ENCODE measurements at regions not wholly inside any gene's neighbourhood (a gene's known extent, or its start where the extent isn't known, plus 50 kb on each side); places are given as distances from the start of the nearest gene placed in this dataset.

- intact Hi-C loops (cut with micrococcal nuclease; ENCODE audit: unreplicated experiment), result no loop called here
- 0% methylated on average over 3 of the region's 3 CpGs for WGBS (ENCODE audit: insufficient coverage, insufficient replicate concordance, low lambda C conversion rate, missing lambda C conversion rate)
Observed at GRCh38 chr20:57951549-57951948, 241.7 kb upstream of the PMEPA1 start.

More at GRCh38 chr20:57951549-57951948, 241.7 kb upstream of the PMEPA1 start:
- in situ Hi-C loops (cut with MboI), result no loop called here
- Histone ChIP-seq H3K9me3 (replicated peaks; ENCODE audit: control insufficient read depth, insufficient read depth, low read length) (no peaks in the 10 kb centered on the region), H3K79me2 (ENCODE audit: control insufficient read depth, insufficient read depth, low read length) (no peaks in the 10 kb centered on the region), H3K4me3 (no peak overlapping the region), H3K27ac (ENCODE audit: control insufficient read depth, insufficient read depth) (no peak overlapping the region), H3K27me3 (replicated peaks in 1 of 2; ENCODE audit: control insufficient read depth in 2 of 2, insufficient read depth in 2 of 2, low read length in 1 of 2) (no peaks in the 10 kb centered on the region), H4K20me1 (ENCODE audit: control insufficient read depth, insufficient read depth) (no peaks in the 10 kb centered on the region), H3K36me3 (ENCODE audit: control insufficient read depth in 2 of 2, insufficient read depth in 2 of 2, low read length in 1 of 2) (no peaks in the 10 kb centered on the region), H3K4me2 (ENCODE audit: control insufficient read depth, insufficient read depth) (no peak overlapping the region), H3K9ac (ENCODE audit: control insufficient read depth, insufficient read depth, low read length) (no peak overlapping the region), H2AFZ (ENCODE audit: control insufficient read depth, low read depth, low read length) (no peak overlapping the region), H3K4me1 (ENCODE audit: control insufficient read depth, insufficient read depth, low read length) (no peaks in the 10 kb centered on the region)
- no peak for DNase-seq (ENCODE audit: low read depth, low spot score)
- ChIA-PET RAD21 (ENCODE audit: unreplicated experiment) (no interaction called here), POLR2A (interaction anchor here (0.6 kb wide), 1 partner anchor 14 kb away, joined by 3 read pairs; no protein-coding TSS in a partner anchor), SMC1A (ENCODE audit: uncharacterized antibody, unreplicated experiment) (no interaction called here), CTCF (no interaction called here)
- no peak for ATAC-seq
- BruUV-seq (replicated peaks), result no TSS peak
- TF ChIP-seq NR2C1 (IDR thresholded peaks at IDR 0.05) (no peak), ZBTB4 (CRISPR knock-in tag; IDR thresholded peaks at IDR 0.05) (no peak)
- no peak for FAIRE-seq

Data from GM12878 (cell line).